Stimulated activated naive CD4-positive, alpha-beta T cell treated with Interleukin-2 at 50 U/mL for 16 hours (primary cell): ENCODE measurements at regions not wholly inside any gene's neighbourhood (a gene's known extent, or its start where the extent isn't known, plus 50 kb on each side); places are given as distances from the start of the nearest gene placed in this dataset.
"Not testable (repeated sequence)": the region's sequence is repeated elsewhere in the genome, so short reads cannot be mapped to it uniquely, and the experiment has no call there.

Experiments used
- DNase-seq: peaks from one replicate; lab custom pipeline; 2025; lab: John Stamatoyannopoulos, UW

DNA sequence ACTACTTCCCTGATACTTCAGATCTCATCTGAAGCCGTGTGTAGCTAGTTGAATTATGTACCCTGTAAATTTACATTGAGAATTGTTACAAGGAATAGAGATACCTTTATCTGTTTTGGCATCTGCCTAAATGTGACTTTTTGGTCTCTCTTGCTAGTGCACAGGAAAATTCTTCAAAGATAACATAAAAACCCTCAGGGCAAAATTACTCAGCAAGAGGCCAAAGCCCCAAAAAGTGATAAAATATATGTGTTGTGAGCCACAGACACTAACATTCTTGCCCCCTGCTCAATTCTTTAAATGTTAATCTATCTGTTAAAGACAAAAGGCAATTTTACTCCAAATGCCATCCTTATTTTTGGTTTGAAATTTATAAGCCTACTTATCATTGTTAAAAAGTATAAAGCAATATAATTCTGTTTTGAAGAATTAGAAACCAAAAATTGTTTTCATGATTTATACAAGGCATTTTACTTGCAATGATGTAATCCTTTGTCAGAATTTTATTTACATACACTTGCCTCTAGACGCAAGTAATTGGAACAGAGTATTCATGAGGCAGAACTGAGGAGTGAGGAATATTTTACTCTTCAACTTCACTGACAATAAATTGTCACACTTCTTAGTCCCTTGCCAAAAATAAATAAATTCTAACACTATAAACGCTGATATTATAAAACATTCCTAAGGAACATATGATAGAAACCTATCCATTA is 186.2 kb downstream of the EPM2A start:
- no peak for DNase-seq

DNA sequence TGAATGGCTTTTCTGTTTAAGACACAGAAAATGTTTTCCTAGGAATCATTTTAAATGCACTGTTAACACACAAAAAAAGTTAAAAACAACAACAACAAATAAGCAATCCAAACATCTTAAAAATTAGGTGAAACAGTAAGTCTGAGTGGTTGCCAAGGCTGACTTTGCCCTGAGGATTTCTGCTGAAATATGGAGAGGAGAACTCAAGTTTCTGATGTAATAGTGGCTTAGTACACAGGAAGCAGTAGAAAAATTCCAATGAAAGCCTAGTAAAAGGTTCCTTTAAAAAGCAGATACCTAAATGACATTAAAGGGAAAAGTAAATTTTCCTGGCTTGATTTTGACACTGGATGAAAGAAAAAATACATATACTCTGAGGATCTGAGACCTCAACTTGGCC is 184.2 kb downstream of the EPM2A start:
- DNase-seq, result no peak

DNA sequence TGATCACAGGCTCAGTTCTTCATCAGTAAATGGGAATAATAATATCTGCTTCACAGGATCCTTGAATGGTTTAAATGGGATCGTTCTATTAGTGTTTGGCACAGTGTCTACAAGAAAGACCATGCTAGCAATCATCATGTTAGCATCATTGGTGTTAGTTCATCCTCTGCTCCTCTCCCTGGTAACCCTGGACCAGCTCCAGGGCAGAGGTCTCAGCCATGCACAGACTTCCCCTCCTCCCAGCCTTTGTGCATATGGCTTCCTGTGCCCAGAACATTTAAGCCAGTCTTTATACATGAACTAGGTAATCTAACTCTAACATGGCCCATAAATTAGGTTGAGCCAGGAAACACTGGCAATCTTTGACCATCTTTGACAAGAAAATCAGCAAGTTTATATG is 180.2 kb downstream of the EPM2A start:
- no peak for DNase-seq

DNA sequence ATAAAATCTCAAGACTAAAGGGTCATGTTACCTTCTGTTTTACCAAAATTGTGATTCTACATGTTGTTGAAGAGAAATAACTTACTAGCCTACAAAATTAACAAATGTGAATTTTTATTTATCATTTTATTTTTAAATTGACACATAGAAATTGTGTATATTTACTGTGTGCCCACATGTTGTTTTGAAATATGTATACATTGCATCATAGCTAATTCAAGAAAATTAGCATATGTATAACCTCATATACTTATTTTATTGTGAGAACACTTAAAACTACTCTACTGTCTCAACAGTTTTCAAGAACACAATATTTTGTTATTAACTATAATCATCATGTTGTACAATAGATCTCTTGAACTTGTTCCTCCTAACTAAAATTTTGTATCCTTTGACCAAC is 177.8 kb downstream of the EPM2A start:
- DNase-seq, result no peak

DNA sequence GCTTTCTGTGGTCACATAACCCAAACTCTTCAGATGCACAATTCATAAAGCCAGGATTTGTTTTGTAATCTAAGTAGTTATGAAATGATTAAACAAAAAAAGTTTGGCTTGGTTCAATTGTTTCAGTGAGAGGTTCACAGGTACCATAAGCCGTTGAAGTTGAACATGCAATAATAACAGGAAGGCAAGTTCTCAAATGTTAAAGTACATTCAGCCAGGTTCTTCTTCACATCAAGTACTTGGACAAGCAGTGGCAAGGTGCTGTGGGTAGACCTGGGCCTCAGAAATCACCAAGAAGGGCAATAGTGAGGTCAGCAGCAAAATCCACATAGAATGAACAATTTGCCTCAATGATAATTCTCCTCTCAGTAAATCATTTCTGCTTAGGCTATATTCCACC is 175.5 kb downstream of the EPM2A start:
- no peak for DNase-seq

DNA sequence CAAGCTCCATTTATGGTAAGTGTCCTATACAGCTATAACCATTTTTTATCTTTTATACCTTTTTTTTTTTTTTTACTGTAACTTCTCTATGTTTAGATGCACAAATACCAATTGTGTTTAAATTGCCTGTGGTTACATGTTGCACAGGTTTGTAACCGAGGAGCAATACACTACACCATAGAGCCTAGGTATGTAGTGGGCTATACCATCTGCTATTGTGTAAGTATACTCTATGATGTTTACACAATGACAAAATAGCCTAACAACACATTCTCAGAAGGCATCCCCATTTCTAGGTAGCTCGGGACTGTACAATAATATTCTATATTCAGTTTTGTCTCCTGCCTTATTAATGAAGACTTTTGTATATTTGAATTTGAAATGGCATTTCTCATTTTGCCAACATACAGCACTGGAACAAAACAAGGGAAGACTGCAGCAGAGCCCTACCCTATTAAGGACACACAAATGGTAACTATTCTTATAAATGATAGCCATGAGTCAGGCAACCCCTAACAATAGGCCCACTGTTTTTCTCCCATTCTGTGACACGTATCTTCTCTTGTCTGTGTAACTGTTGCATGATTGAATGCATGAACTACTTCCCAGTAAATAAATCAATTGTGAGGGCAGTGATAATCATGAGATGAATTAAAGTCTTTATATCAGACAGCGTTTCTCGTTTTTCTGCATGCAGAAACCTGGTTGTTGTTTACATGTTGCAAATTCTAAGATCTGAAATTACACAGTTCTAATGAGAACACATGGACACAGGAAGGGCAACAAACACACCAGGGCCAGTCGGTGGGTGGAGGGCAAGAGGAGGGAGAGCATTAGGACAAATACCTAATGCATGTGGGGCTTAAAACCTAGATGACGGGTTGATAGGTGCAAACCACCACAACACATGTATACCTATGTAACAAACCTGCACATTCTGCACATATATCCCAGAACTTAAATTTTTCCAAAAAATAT is 173.9 kb downstream of the EPM2A start:
- no peak for DNase-seq

DNA sequence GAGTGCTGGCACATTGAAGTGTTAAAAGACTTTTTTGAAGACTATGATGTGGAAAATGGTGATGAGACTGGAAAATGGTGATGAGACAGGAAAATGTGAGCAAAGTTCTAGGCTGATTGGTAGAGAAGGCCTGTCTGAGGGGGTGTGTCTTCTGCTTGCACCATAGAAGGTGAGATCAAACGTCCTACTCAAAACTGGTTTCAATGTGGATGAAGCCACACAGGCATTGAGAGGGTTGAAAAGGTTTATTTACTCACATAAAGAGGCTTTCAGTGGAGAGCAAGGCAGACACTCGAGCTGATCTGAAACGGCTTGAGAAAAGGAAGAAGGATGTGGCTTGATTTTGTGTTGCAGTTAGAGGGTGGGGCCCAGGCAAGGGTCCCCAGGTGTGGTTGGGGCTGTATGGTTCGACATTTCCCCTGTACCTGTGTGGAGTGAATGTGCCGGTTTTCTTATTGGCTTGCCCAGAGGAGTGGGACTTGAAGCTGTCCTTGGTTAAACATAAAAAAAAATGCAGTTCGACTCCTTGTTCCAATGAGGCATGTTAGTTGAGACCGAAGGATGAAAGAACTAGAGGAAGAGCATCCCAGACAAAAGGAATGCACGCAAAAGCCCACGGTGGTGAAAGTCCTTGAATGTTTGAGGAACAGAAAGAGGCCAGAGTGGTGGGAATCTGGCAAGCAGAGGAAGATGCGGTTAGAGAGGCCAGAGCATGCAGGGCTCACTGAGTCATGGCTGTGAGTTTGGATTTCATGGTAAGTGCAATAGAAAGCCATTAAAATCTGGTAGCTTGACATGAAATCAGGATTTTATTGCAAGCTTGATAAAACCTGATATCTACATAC is 172.3 kb downstream of the EPM2A start:
- DNase-seq, result no peak

DNA sequence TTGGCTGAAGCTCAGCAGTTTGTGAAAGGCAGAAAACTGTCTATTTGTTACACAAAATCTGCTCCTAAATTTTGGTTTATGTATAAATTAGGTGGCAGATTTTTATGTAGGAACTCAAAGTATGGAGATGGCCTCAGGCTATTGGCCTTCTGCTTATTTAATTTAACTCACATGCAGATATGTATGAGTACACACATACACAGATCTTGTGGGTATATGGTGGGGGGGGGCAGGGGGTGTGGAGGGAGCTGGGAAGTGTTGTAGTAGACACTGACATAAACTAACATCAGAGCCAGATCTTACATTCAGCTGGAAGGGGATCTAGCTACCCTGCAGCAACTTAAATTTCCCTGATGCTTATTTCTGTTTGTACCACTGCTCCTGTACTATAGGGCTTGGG is 170.8 kb downstream of the EPM2A start:
- no peak for DNase-seq

DNA sequence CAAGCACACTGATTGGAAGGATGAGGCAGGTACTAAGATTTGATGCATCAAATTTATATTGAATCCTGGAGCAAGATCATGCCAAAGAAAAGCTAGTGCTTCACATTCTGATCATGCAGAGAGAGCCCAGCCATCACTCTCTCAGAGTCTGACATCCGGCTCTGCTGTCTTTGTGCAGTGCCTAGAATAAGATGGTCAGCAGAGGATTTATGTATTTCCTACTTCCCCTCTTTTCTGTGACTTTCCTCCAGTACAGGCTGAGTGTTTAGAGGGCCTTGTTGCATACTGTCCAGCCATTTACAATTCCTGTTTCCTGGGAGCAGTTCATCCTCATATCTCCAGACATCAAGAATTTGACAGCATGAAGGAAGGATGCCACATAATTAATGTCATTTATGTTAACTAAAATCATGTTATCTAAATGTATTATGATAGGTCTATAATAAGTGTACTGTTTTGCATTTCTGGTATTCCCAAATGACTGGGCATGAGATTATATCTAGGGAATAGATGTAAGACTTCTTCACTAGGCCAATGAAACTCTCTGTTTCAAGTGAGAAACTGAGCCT is 167.6 kb downstream of the EPM2A start:
- DNase-seq, result no peak

DNA sequence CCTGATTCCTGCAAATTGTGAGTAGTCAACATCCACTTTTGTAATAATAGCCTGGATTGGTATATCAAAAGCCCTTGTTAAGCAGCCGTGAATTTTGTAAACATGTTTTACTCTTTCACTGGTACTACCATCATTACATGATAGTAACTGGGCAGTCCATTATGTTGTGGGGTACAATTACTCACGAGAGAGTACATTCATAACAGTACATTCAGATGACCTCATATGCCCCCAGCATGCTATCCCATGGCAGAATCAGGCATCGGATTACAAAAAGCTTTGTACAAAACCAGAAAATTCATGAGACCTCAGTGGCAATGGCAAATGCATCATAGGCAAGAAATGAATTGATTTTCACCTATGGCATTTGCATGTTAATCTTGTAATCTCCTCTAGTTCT is 166.2 kb downstream of the EPM2A start:
- no peak for DNase-seq

DNA sequence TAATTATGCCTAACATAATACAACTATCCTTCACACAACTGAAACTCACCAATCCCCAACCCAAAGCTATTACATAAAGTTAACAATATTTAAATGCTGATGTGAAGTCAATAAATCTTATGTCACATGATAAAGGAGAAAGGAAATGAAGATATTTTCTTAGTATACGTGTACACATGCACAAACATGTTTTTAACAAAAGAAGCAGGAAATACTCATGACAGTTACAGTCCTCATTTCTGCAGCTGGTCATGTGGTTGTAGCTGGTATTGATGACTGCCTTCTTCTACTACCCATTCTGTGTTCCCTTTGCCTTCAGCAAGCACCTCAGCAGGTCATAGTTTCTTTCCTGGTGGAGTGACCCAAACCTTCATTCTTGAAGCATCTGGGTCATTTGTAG is 165.0 kb downstream of the EPM2A start:
- DNase-seq, result not testable (repeated sequence)

DNA sequence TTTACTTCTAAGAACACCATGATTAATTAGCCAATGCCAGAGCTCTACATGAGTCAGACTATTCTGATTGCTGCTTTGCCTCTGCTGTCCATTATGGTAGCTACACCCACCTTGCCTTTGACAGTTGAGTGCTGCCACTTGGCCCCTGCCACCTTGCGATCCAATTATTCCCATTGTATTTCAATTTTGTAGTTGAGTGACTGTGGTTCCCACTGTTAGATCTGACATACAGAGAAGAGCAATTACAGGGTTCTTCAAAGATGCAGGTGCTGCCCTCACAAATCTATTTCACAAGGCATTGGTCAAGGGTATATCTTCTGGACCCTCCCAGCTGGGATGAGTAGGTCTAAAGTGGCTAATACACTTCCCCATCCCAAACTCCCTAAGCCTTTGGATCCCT is 161.1 kb downstream of the EPM2A start:
- not testable (repeated sequence) for DNase-seq
